ENCODE measurements at regions not wholly inside any gene's neighbourhood (a gene's known extent, or its start where the extent isn't known, plus 50 kb on each side); places are given as distances from the start of the nearest gene placed in this dataset.
A peak's percentile ranks its signal among the peaks of the same experiment; 100 is the strongest.

- DNase-seq = no peak
Measured at GRCh38 chr3:81439108-81439507, 322.3 kb downstream of the GBE1 start.

- DNase-seq = no peak
Measured at GRCh38 chr3:81437683-81438082, 323.8 kb downstream of the GBE1 start.

GRCh38 chr3:81436182-81436581 lies 325.3 kb downstream of the GBE1 start:
- no peak for DNase-seq

GRCh38 chr3:81435050-81435449 lies 326.4 kb downstream of the GBE1 start:
- no peak for DNase-seq

GRCh38 chr3:81434161-81434560 lies 327.3 kb downstream of the GBE1 start:
- DNase-seq = no peak

GRCh38 chr3:81433675-81434074 lies 327.8 kb downstream of the GBE1 start:
- no peak for DNase-seq

- no peak for DNase-seq
Measured at GRCh38 chr3:81432456-81432855, 329.0 kb downstream of the GBE1 start.

- no peak for DNase-seq
Measured at GRCh38 chr3:81426826-81427577, 334.4 kb downstream of the GBE1 start.

GRCh38 chr3:81425198-81425868 lies 336.1 kb downstream of the GBE1 start:
- no peak for DNase-seq

- no peak for DNase-seq
Measured at GRCh38 chr3:81419228-81419627, 342.2 kb downstream of the GBE1 start.

GRCh38 chr3:81416812-81417211 lies 344.6 kb downstream of the GBE1 start:
- DNase-seq = no peak

GRCh38 chr3:81406318-81406717 lies 355.1 kb downstream of the GBE1 start:
- DNase-seq = no peak

GRCh38 chr3:81395739-81396513 lies 365.5 kb downstream of the GBE1 start:
- DNase-seq = peak in 1 of 56 donors; percentile 9

- DNase-seq = no peak
Measured at GRCh38 chr3:81394651-81395524, 366.6 kb downstream of the GBE1 start.

- no peak for DNase-seq
Measured at GRCh38 chr3:81393251-81393650, 368.2 kb downstream of the GBE1 start.

GRCh38 chr3:81390796-81391195 lies 370.6 kb downstream of the GBE1 start:
- no peak for DNase-seq

- no peak for DNase-seq
Measured at GRCh38 chr3:81388191-81388590, 373.3 kb downstream of the GBE1 start.

- no peak for DNase-seq
Measured at GRCh38 chr3:81382470-81382869, 379.0 kb downstream of the GBE1 start.

GRCh38 chr3:81380234-81380633 lies 381.2 kb downstream of the GBE1 start:
- no peak for DNase-seq

GRCh38 chr3:81378552-81379293 lies 382.7 kb downstream of the GBE1 start:
- DNase-seq = no peak

- DNase-seq = no peak
Measured at GRCh38 chr3:81375921-81376320, 385.5 kb downstream of the GBE1 start.
